DMS79 (cell line): ENCODE measurements at regions not wholly inside any gene's neighbourhood (a gene's known extent, or its start where the extent isn't known, plus 50 kb on each side); places are given as distances from the start of the nearest gene placed in this dataset.

Experiments
- DNase-seq: peaks from one replicate; lab custom pipeline; 2025; lab: John Stamatoyannopoulos, UW

DNA sequence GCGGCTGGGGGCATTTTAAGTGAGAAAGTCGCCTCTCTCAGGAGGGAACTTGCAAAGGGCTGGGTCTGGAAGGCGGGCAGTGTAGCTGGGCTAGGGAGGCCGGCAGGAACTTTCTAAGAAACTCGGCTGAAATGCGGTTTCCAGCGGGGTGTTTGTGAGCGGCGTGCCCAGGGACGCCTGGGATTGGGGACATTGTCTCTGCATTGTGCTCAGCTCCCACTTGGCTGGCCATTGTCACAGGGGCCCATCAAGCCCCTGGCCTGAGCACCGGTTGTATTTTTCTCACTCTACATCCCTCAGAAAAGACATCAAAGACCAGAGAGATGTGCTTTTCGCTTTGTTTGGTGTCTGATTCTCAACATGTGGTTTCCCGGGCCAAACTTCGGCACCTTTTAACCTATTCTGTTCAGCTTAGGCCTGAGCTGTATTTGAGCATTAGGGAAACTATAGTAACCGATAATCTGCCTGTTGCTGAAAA lies 291.1 kb upstream of the IRX3 start:
- no peak for DNase-seq

DNA sequence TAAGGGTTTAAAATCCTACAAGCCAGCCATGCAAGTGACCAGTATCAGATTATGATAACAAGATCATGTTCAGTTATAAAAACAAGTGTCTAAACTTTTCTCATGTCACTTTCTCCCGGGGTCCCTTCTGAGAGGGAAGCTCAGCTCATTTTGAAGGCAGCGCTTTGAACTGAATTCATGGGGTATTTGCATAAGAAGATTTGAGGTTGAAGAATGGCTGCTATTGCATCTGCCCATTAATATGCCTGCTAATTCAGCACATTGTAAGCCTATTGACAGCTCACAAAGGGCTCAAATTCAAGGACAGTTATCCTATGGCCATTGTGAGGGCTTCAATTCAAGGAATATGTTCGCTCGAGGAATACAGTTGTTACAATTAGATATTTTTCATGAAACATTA lies 290.2 kb upstream of the IRX3 start:
- DNase-seq = no peak

DNA sequence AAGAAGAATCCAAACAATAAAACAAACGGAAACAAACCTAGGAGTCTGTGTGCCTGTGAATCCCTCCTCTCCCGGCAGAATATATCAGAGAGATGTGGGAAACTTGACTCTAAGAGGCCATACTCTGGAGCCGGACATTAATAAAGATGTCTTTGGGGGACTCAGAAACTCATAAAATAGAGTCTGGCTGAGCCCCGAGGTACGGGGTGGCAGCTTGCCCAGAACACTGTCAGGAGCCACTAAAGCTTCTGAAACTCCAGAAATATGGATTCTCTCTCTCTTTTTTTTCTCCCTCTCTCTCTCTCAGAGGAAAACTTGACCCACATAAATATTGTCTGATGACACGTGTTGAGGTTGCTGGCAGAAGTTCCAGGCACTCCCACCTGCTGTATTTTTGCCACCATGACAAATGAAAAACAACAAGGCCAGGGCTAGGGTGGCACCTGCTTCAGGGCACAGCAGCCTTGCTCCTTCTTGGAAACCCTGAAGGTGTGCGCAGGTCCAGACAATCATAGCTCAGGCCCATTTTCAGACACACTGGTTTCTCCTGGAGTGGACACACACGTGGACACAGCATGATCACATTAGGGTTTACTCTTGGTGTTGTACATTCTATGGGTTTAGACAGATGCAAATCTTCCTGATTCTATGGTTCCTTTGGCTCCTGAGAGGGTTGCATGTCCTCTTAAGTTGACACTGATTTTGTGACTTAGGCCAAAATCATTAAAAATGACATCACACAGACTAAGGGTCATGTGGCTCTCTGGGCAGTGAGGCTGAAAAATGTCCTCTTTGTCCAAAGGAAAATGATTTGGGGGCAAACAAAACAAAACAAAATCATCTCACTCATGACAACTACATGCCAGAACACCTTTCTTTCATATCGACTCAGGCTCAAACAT lies 282.6 kb upstream of the IRX3 start:
- no peak for DNase-seq

DNA sequence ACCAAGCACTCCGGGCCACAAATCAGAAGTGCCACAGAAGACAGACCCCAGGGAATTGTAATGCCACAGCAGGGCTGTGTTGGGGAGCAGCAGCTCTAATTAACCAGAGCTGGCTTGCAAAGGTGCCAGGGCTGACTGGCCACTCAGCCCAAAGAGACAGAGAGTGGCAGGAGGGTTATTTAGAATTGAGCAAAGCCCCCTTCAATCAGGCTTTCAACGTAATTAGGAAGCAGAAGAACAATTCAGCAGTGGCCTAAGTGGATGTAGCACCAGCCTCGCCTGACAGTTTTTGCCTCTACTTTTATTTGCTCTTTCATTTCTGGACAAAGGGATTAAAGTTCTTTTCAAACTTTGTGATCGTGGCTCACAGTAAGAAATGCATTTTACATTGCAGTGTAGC lies 278.3 kb upstream of the IRX3 start:
- no peak for DNase-seq

DNA sequence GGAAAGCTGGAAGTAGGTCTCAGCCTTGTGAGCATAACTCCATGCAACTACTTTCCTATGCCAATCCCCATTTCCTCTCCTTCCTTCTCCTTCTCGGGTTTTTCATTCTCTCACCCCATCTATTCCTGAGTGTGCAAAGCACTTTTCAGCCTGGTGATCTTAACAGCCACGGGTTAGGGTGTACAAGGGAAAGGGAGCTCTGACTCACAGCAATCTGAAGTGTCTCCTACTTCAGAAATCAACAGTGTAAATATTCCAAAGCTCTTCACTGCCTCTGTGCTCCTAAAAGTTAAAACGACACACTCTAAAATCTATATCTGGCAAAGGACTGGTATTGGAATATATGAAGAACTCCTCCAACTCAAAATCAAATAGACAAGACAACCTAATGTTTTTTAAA lies 268.0 kb upstream of the IRX3 start:
- DNase-seq = no peak

DNA sequence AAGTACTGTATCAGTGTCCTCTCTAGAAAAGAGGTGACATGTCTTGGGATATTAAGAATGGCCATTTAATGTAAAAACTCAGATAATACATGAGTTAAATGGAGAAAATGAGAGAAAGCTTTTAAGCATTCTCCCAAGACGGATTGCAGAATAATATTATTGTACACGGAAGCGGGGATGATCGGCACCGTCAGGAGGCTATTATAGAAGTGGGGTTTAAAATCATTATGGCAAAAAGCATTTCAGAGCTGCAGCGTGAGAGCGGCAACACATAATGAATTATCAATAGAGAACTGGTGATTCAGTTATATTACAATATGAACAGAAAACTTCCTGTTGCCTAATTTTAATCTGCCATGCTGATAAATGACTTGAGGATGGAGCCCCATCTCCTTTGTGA lies 261.7 kb upstream of the IRX3 start:
- no peak for DNase-seq

DNA sequence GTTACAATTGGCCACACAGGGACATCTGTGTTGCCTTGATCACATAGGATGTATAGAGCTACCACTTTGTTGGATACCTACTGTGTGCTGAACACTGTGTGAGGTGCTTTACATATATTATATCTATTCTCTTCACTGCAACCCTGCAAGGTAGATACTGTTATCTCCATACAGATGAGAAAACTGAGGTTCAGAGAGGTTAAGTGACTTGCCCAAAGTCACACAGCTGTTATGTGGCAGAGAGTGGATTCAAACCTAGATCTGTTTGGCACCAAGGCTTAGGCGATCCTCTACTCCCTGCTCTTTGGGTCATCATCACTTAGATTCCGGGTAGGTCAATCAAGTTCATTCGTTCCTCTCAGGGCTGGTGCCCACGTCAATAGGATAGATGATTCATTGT lies 260.5 kb upstream of the IRX3 start:
- DNase-seq = no peak

DNA sequence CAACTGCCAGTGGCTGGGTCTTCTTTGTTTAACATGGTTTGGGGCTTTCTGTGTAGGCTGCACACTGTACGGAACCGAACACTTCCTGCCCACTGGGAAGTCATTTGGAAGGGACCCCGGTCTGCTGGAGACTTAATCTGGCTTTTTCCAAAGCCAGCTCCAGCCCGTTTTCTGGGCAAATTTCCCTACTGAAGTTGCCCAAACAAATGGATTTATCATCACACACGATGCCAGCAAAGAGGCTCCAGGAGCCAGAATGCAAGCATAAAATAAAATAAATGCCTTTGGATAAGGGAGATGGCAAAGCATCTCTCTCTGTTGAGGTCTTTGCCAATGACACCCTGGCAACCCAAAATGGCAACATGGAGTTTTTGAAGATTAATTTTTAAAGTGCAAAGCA lies 259.9 kb upstream of the IRX3 start:
- DNase-seq = no peak

DNA sequence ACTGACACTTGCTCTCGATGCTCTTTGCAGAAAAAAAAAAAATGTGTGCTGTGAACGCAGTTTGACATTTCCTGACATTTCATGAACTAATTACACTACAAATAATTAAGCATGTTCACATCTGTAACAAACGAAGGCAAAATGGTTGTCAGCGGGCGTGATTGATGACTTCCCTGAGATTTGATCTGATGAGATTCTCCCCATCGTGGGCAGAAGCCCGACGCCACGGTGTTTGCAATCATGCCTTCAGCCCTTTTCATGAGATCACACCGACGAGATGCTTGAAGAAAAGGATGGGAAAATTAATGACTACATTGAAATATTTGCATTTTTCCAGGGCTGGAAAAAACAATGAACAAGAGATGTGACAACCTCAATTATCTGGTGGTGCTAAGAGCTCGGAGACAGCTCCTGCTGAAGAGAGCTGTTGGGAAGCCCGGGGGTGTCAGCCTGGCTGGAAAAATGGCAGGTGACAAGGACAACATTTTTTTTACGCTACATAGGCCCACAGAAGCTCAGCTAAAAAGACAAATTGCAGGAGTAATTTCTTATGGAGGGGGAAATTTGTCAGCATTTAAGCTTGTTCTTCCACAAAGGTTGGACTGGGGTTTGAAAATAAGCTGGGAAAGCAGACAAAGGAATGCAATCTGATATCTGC lies 259.4 kb upstream of the IRX3 start:
- no peak for DNase-seq

DNA sequence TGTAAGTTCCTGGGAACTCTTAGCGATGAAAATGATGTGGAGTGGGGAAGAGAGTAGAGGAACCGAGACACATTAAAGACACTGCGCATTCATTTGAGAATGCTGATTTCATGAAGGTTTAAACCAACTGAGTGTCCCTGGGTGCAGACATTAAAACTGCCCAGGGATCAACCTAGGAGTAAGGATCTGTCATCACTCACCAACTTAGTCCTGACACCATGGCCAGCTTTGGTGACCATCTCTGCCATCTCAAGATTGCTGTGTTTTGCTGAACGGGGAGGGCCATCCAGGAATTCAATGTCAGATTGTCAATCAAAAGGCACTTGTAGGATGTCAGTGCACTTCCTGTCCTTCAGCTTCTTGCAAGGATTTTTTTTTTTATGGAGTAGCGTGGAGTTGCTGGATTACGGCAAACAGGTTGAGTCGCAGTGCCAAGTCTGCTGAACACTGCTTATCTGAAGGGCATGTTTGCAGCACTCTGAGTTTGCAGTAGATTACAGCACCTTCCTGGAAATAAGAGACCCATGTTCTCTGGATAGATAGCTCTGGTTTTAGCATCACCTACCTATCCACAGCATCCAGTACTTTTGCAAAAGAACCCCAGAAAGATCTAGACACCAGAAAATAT lies 258.1 kb upstream of the IRX3 start:
- DNase-seq = no peak

DNA sequence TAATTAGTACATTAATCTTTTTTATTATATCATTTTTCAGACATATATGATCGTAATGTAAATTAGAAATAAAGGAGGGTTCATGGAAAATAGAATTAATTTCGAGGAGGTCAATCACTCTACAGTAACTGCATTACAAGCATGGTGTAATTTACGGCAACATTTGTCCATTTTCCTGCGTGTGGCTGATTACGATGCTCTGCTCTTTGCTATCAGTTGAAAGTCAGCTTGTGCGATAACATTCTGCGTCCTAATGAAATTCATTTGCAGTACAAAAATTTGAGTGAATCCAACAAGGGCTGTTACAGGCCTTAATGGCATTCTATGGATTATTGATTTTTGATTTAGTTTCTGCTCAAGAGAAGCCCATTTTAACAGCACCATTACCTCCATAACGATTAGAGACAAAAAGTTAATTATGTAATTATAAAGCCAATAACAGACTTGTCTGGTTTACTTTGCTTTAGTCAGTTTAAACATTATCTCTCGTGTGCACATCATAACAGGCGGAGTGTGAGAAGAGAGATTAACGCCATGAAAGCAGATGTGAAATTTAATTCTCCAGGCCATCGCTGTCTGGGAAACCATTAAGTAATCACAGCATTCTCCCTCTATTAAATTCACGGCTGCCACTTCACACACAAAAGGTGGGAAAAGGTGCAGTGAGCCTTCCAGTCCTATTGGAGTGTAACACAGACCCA lies 256.4 kb upstream of the IRX3 start:
- DNase-seq = no peak

DNA sequence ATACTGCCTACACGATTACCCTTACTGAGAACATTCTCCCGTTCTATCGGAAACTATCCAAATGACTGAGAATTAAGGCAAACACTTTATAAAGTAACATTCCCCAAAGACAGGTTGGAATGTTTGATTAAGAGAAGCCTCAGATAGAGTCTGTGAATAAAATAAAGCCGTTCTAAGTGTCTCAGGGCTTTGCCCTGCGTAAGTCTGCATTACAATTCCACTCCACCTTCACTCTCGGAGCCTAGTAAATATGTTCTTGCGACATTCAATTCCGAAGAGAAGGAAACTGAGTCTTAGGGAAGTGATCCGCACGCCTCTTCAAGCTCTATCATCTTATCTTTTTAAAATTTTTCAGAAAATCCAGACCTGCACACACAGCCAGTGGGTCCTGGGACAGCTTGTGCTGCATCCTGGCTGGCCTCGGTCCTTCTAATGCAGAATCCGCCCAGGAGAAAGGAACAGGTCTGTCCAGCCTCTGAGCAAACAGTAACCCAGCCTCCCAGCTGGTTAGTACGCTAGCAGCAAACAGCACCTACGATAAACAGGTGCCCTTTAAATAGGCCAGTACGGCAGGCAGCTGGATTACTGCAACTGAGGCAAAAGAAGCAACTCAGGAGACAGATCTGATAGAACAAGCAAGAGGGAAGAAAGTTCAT lies 254.1 kb upstream of the IRX3 start:
- no peak for DNase-seq

DNA sequence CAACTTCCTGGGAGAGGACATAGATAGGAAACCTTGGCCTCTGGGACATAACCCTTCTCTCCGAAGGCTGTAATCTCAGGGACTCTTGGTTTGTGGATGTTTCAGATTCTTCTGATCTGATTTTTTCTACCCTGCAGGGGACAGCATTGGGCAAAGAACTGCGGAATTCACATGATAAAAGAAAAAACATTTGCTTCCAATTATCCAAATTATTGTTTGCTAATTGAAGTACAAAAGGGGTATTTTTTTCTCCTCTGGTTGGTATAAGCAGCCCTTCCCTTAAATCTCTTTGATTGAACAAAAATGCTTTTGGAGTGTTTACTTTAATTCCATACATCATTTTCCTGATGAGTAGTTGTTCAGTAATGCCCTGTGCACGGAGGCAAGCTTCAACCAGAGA lies 251.7 kb upstream of the IRX3 start:
- no peak for DNase-seq

DNA sequence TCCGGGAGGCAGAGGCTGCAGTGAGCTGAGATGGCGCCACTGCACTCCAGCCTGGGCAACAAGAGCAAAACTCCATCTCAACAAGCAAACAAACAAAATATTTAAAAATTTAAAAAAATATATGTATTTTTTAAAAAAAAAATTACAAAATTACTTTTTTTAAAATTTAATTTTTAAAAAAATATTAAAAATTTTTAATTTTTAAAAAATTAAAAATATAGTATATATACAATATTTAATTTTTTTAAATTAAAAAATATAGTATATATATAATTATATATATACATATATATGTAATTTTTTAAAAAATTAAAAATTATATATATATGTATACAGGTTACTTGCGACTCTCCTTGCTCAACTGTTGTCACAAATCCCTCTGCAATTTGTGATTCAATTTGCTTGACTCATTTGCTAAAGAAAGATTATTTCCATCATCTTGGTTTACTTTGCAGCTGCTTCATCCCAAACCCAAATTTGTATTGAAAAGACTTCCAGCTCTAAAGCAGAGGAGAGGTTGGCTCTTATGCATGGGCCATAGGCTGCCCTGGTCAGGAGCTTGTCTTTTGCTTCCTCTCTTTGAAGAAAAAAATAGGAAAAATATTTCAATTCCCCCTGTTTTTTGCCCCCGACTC lies 247.4 kb upstream of the IRX3 start:
- DNase-seq = no peak

DNA sequence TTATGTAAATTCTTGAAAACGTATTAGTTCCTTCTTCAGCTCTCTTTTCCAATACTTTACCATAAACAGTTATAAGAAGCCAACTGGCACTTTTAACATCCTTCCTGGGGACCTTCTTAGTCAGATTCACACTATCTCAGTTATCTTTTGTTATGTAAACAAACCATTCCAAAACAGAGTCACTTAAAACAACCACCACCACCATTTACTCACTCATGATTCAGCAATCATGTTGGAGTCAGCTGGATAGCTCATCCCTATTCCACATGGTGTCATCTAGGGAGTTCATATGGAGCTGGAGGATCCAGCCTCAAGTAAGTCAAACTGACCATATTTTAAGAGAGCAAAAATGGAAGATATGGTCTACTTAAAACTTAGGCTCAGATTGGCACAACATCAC lies 240.3 kb upstream of the IRX3 start:
- no peak for DNase-seq

DNA sequence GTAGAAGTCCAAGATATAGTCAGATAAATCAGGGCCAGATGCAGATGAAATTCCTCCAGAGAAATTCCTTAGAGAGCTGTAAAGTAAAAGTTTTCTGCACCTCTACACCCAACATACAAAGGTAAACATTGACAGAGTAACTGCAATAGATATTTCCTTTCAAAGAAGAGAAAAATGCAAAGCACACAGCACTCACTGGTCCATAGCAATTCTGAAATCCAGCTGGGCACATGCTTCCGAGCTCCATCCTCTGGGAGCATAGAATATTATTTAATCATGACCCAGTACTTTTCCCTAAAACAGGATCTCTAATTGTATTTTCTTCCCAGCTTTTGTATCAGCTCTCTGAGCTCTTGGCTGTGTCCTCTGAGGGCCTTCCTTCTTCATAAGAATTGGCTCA lies 239.5 kb upstream of the IRX3 start:
- no peak for DNase-seq

DNA sequence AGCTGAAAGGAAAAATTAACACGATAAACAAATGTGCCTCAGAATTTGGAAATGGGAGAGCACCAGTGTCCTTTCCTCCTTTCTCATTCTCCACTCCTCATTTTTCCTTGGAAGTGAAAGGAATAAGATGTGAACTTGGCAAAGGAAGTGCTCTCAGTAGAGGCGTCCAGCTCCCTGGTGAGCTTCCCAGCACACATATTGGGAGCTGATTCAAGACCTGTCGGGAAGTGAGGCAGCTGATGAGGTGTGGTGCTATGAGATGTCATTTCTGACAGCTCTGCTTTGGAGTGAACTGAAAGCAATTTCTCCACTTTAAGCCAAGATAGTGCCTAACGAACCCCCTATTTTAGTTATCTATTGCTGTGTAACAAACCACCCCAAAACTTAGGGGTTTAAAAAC lies 238.5 kb upstream of the IRX3 start:
- DNase-seq = no peak

DNA sequence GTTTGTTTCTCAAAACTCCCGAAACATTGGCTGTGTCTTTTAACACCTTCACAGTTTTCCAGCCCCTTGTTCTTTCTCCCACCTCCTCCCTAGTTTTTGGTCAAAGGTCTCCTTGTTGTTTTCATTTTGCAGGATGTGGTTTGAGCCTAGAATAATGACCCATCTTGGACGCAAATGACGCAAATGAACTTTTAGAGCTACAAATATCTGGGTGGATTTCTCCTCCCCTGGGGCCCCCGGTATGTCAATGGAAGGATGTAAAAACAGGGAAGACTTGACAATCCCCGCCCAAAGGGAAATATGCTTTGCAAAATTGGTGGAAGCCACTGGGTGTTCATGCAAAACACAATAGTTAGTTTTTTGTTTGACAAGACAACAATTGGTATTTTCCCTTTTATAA lies 236.0 kb upstream of the IRX3 start:
- DNase-seq = no peak

DNA sequence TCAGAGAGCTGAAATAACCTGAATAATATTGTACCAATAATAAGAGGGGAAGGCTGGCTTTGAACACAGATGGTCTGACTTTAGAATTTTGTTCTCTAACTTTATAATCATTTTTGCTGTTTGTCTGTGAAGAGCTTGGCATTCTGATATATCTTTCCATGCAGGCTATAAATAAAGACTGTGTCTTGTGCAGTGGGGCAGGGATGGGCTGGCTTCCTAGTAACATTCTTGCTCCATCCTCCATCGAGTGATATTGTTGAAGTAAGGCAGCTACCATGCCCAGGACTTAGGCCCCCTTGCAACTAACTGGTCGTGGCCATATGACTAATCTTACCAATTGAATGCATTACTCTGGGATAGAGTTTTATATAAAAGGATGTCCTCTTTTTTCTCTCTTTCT lies 234.7 kb upstream of the IRX3 start:
- DNase-seq = no peak

DNA sequence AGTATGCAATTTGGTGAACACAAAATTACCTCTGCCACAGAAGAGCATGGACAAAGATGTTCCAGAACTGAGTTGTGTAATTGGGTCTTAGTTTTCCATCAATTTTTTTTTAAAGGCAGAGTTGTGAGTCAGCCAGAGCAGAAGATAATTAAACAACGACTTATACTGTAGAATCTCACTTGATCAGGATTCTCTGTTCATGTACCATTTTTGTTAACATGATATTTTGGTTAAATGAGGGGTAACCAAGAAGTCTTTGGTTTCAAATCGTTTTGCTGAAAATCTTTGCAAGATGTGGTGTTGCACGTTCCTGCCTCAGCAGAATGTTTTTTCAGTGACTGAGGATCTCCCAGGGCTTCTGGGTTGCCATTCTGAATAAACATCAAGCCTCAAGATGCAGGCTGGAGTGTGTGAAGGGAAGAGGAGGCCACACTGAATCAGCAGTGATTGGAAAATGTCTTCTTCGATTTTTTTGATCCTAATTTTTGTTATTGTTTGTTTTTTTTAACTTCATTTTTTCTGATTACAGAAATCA lies 232.6 kb upstream of the IRX3 start:
- no peak for DNase-seq

DNA sequence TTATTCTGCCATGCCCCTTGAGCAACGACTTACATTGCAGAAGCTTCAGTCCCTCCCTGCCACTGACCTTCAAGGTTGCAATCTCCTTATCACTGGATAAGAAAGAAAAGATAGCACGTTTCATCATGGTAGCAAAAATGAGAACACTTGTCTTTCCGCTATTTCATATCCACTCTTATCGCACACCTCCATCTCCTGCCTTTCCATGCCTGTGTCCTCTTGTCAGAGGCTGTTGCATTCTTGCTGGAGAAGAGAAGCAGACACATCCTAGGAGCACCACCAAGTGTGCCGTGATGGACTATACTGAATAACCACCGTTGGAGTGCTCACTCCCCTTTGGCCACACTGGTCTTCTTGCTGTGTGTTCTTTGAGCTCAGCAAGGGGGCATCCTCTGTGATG lies 230.6 kb upstream of the IRX3 start:
- DNase-seq = no peak
